Activated T-cell treated with anti-CD3 and anti-CD28 coated beads for 4 hours (primary cell): ENCODE measurements at regions not wholly inside any gene's neighbourhood (a gene's known extent, or its start where the extent isn't known, plus 50 kb on each side); places are given as distances from the start of the nearest gene placed in this dataset.
"Not testable (repeated sequence)": the region's sequence is repeated elsewhere in the genome, so short reads cannot be mapped to it uniquely, and the experiment has no call there.

Experiments used
- DNase-seq: peaks from one replicate; pipeline ENCODE4 v3.0.0-alpha.2; 2020

- DNase-seq: no peak
These were observed 451.0 kb upstream of the DDI1 start for GRCh38 chr11:103585401-103585800.

GRCh38 chr11:103585911-103586310 lies 450.5 kb upstream of the DDI1 start:
- no peak for DNase-seq

- no peak for DNase-seq
These were observed 449.7 kb upstream of the DDI1 start for GRCh38 chr11:103586756-103587155.

DNA sequence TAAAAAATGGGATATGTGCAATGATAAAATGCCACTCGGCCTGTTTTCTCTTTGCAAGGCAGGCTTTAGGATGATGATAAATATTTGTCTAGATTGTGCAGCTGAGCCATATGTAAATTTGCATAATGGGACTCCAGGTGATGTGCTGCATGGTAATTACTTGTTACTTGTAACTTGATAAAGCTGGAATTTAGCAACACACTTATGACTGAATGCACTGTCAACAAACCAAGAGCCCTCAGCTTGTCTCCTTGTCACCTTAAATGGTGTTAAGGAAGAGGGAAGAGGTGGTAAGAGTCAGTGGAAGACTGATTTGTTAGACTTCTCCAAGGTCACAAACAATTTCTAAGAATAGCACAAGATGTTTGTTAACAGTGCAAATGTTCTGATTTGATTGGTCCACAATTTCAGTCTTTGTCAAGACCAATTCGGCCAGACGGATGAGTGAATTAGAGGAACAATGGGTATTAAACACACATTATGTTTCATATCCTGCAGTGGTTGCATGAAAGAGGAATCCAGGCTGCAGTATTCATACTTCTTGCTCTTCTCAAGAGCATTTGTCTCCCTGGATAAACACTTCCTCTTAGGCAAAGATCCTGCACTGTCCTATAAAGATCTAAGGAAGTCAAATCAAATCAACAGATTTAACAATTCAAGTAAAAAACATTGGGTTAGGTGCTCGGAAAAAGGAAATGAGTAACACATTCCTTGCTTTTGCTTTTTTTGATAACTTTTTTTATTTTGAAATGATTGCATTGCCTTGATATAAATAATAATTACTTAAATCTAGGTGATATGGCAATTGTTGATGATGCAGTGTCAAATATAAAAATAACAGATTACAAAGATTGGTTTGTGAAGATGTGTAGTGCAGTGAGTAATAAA lies 448.3 kb upstream of the DDI1 start:
- no peak for DNase-seq

DNA sequence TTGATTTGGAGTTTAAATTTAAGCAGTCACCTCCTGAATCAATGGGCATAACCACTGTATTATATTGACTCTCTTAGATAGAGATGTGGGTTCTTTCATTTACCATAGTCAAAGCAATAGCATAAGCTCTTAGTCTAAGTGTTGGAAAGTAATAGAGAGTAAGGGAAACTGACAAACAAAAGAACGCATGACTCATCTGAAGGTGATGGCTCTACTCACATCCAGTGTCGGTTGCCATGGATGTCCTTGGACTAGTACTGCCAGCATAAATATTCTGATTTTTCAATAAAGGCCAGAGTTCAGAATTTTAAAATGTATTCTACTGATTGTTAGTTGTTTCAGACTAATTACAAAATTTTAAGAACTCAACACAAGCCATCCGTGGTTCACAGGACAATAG lies 444.9 kb upstream of the DDI1 start:
- DNase-seq: no peak

- DNase-seq: no peak
These were observed 442.2 kb upstream of the DDI1 start for GRCh38 chr11:103594283-103594682.

GRCh38 chr11:103596315-103596714 lies 440.1 kb upstream of the DDI1 start:
- no peak for DNase-seq

DNA sequence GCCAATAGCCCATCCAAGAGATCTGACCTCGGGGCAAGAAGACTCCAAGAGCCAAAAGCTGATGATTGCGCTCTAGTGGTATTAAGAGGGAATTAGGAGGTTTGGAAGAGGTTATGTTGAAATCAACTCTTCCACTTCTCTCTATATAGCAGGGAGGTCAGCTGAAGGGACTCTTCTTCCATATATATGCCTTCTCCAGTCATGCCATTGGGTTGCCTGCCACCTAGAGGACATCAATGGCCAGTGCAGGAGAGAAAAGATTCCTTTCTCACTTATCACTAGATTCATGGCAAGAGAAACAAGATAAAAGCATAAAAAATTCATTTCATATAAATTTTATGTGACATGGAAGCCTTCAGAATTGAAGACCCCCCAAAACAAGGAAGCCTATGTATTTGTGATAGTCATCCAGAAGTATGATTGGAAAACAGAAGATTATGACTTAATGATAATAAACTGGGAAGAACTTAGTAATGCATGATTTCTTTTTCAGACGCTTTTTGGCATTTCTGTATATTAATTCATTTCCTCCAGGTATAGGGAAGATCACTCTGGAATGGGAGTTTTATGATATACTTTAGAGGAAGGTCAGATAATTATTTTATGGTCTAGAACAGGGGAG lies 435.1 kb upstream of the DDI1 start:
- no peak for DNase-seq

DNA sequence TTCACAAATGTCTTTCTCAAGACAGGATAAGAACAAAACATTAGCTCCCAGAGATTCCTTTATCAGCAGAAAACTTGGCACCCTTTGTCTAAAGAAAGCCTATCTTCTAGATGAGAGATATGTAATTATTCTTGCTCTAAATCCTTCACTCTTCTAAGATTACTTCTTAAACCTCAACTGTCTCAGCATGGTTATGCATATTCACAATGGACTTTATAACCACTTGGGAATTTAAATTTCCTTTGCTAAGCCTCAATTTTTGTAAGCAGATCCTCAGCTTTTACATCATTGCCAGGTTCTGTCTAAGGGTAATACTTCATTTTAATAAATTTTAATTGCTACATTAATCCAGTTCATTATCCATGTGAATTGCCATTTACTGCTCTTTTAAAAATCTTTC lies 433.6 kb upstream of the DDI1 start:
- no peak for DNase-seq

GRCh38 chr11:103604310-103604709 lies 432.1 kb upstream of the DDI1 start:
- no peak for DNase-seq

DNA sequence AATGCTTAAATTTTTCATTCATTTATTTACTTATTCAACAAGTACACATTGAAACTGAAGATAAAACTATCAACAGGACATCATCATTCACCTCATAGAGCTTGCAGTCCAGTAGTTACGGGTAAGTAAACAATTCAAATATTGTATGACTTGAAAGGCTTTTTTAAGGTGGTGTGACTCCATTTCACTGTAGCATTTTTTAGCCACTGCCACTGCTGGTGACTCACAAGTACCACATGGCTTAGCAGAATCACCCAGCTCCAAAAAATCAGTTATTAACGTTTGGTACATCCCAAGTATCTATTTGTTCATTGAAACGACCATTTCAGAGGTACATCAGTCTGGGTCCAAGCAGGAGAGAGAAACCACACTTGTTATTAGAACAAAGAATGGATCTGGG lies 427.9 kb upstream of the DDI1 start:
- no peak for DNase-seq

DNA sequence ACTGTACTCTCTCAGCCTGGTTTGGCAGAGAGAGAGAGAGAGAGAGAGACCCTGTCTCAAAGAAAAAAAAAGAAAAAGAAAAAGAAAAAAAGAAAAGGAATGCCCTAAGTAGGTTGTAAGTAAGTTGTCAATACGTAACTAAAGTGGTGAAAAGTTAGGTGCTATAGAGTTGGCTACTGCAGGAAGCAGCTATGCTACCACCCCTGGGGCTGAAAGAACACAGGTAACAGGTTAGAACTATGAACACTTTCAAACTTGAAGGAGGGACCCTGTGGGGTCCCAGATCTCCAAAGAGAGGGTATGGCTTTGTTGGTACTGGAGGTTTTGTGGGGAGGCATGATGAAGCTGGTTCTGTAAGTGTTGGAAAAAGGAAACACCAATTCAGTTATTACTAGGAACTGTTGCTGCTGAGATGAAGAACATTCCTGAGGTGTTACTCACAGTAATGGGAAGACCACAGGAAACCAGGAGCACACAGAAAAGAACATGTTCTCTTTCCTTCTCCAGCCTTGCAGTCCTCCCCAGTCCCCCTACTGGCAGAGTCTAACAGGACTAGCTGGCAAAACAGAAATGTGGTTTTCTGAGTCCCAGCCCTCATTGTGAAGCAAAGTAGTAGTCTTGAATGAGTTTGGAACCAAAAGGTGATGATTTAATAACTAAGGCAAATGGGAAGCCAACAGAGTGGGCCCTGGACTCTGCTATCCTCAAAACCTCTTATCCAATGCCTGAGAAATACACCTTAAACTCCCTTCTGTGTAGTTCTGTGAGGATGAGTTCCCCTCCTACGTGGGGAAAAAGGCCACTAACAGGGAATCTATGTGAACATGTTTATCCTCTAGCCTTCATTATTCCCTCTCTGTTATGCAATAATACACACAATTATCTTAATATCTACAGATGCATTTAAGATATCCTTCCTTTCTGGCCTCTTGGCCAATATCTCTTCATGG lies 427.0 kb upstream of the DDI1 start:
- DNase-seq: no peak

- DNase-seq: no peak
These were observed 426.0 kb upstream of the DDI1 start for GRCh38 chr11:103610435-103610834.

DNA sequence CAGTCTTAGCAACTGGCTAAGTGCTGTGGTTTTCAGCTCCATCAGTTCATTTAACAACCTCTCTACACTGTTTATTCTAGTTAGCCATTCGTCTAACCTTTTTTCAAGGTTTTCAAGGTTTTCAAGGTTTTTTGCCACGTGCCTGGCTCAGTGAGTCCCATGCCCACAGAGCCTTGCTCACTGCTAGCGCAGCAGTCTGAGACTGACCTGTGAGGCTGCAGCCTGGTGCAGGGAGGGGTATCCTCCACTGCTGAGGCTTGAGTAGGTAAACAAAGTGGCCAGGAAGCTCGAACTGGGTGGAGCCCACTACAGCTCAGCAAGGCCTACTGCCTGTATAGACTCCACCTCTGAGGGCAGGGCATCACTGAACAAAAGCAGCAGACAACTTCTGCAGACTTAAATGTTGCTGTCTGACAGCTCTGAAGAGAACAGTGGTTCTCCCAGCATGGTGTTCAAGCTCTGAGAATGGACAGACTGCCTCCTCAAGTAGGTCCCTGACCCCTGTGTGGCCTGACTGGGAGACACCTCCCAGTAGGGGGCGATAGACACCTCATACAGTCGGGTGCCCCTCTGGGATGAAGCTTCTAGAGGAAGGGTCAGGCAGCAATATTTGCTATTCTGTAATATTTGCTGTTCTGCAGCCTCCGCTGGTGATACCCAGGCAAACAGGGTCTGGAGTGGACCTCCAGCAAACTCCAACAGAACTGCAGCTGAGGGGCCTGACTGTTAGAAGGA lies 424.7 kb upstream of the DDI1 start:
- DNase-seq: not testable (repeated sequence)

GRCh38 chr11:103612451-103612850 lies 424.0 kb upstream of the DDI1 start:
- not testable (repeated sequence) for DNase-seq

DNA sequence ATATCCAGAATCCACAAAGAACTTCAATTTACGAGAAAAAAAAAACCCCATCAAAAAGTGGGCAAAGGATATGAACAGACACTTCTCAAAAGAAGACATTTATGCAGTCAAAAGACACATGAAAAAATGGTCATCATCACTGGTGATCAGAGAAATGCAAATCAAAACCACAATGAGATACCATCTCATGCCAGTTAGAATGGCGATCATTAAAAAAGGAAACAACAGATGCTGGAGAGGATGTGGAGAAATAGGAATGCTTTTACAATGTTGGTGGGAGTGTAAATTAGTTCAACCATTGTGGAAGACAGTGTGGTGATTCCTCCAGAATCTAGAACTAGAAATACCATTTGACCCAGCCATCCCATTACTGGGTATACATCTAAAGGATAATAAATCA lies 419.9 kb upstream of the DDI1 start:
- not testable (repeated sequence) for DNase-seq

DNA sequence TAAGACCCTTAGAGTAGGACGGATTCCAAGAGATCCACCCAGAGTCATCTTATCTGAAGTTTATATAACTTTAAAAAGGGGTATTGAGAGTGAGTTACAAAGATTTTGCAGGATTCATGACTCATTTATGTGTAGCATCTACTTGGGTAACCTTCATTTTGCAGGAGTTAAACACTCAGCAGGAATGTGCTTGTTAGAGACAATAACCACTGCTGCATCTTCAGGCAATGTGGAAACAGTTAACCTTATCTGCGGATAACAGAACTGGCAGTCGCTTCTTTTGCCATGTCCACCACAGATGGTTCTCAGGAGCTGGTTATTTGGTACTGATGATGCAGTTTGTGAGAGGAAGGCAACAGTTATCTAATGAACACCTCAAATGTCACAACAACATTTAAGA lies 417.9 kb upstream of the DDI1 start:
- no peak for DNase-seq

DNA sequence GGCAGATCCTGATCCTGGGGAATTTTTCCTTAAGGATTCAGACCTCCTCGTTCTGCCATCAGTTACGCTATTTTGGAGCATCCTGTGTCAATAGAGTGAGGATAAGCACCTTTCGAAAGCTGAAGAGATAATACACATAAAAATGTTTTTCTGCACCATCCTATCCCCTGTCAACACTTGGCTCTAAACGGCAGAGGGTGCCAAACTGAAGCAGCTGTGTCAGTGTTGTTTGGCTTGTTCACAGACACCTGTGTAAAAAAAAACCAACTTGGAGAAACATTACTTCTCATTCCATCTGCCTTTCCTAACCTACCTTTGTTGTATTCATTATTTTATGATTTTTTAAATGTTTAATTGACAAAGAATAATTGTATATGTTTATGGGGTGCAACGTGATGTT lies 417.0 kb upstream of the DDI1 start:
- DNase-seq: no peak

- DNase-seq: no peak
These were observed 416.5 kb upstream of the DDI1 start for GRCh38 chr11:103619938-103620337.

GRCh38 chr11:103622296-103622695 lies 414.1 kb upstream of the DDI1 start:
- no peak for DNase-seq

GRCh38 chr11:103623933-103624332 lies 412.5 kb upstream of the DDI1 start:
- DNase-seq: no peak
